HS-5 (cell line): ENCODE measurements at regions not wholly inside any gene's neighbourhood (a gene's known extent, or its start where the extent isn't known, plus 50 kb on each side); places are given as distances from the start of the nearest gene placed in this dataset.
"Not testable (repeated sequence)": the region's sequence is repeated elsewhere in the genome, so short reads cannot be mapped to it uniquely, and the experiment has no call there.

Experiments
- DNase-seq: peaks from one replicate; pipeline ENCODE4 v3.0.0-alpha.2; 2012; ENCODE audit warnings: low read depth

DNA sequence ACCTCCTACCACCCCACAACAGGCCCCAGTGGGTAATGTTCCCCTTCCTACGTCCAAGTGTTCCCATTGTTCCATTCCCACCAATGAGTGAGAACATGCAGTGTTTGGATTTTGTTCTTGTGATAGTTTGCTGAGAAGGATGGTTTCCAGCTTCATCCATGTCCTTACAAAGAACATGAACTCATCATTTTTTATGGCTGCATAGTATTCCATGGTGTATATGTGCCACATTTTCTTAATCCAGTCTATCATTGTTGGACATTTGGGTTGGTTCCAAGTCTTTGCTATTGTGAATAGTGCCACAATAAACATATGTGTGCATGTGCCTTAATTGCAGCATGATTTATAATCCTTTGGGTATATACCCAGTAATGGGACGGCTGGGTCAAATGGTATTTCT lies 81.6 kb downstream of the P2RY10 start:
- DNase-seq = not testable (repeated sequence)

DNA sequence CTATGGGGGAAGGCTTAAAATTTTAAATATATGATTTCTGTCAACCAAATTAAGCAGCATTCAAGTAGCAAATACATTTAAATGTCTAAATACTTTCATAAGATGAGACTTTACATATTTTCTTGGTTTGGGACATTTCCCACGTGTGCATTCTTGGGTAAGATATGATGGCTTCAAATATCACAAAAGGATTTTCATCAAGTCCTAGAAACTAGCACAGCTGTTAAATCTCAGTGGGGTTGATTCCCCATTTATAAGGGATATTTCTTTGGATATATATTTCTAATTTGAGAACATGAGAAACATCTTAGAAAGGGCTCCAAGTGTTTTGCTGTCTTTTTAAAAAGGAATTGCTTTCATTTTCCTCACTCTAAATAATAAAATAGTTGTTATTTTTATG lies 90.2 kb downstream of the P2RY10 start:
- no peak for DNase-seq

DNA sequence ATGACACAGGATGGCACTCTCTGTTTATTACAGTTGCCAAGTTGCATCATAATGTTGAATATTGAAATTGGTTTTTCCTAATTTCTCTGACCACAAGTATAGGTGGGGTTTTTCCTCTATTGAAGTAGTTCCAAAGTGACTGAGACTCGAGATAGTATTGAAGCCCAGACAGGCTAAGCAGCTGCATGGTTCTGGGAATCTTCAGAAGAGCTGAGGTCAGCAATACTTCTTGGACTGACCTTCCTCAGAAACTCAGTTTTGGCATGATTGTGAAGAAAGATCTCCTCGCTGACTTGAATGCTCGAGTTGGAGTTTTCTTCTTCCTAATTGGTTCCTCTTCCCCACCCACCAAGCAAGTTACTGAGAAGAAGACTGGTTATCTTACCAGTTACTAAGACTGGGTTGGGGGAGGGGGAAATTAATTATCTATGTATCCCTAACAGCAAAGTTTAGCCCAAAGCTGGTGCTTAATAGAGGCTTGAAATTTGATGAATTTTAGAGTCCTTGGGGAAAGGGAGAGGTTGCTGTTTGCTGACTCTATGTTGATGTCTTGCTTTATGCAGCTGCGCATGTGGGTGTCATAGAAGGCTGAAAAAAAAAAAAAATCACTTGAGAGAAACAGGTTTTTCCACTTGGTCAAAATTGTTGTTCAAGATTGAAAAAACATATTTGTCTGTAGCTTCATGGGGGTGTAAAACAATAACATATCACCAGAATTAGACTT lies 91.1 kb downstream of the P2RY10 start:
- no peak for DNase-seq

DNA sequence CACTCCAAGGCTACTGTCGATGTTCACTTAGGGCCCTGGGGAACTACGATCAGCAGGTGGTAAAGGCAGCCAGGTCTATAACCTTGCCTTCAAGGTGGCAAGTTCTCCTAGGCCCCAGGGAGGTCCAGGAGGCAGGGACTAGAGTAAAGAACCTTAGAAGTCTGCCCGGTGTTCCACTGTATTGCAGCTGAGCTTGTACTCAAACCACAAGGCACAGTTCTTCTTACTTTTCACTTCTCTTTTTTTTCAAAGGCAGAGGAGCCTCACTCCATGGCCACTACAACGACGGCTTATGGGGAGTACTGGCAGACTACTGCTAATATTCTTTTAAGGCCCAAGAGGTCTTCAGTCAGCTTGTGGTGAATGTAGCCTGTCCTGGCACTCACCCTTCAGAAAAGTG lies 78.8 kb upstream of the GPR174 start:
- DNase-seq = no peak

DNA sequence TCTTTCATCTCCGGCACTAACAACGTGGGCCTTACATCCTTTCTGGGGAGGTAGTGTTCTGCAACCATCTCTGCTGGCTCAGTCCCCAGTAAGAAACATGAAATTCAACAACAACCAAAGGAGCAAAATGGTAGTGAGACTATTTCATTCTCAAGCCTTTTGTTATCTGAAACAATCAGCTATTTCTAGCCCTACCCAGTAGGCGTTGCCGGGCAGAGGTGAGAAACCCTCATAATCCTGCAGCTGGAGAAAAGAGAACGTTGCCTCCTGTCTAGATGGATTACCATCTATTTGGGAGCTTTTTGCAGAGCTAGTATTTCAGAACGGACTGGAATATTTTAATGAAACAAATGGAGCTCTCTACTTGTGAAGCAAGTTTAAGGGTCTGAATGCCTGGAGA lies 66.4 kb upstream of the GPR174 start:
- DNase-seq = no peak

DNA sequence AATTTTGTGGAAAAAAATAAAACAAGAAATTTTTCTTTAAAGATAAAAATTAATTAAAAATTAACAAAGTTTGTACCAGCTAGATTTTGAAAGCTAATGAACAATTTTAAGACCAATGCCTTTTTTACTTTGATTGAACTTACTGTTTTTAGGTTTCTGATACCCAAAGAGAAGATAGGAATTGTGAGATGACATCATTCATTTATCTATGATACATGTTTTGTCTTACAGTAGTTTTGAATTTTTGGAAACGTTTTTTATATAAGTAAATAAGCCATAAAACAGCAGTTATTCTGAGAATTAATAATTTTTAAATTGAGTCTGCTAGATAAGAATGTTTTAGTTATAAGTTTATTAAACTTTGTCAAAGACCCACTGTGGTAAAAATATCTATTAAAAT lies 65.0 kb upstream of the GPR174 start:
- DNase-seq = no peak

DNA sequence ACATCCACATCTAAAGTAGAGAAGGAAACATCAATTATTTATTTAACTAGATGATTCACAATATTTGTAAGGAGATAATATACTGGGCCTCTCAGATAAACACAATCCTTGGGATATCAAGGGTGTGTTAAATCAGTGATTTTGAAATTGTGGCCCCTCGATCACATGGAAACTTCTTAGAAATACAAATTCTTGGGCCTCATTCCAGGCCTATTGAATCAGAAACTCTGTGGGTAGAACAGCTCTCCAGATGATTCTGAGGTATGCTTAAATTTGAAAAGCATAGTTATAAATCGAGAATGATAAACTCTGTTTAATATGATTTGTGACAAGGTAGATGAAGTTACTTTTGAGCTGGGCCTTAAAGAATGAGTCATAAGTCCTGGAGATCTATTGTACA lies 64.3 kb upstream of the GPR174 start:
- DNase-seq = peak; percentile 15

DNA sequence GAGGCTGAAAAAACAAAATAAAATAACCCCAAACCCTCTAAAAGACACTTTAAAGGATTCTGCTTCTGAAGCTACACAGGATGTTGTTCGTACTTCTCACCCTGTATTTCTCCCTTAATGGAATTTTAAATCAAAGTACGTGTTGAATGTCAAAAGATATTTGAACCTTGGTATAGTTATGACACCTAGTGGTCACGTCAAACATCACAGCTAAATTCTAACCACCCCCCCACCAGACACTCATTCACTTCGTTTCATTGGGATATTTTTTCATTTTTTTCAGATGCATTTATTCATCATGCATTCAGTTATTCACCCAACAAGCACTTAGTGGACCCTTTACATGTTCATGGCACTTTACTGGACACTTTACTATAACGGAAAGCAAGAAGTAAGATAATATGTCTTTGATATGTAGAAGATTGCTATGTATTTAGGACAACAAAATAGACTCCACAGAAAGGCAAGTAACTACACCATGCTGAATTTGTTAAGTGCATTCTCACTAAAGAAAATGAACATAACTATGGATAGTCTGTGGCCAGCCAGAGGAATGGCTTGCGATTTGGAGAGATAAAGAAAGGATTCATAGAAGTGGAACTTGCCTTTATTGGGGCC lies 62.5 kb upstream of the GPR174 start:
- peak; percentile 18 for DNase-seq

DNA sequence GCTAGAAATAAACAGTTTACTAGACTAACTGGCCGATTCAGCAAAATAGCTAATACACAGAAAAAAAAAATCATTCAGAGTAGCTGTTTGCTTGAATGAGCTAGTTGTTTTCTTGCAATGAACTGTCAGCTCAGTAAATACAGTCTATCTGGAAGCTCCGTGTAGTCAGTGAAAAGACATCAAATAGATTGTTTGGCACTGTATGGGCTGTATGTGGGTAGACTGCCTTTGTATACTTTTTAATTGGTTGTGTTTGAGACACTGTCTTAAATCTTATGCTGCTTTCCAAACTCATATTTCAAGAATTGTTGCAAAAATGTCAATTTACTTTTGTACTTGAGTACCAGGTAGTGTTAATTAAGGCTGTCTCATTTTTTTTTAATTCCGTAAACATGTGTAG lies 61.6 kb upstream of the GPR174 start:
- DNase-seq = no peak

DNA sequence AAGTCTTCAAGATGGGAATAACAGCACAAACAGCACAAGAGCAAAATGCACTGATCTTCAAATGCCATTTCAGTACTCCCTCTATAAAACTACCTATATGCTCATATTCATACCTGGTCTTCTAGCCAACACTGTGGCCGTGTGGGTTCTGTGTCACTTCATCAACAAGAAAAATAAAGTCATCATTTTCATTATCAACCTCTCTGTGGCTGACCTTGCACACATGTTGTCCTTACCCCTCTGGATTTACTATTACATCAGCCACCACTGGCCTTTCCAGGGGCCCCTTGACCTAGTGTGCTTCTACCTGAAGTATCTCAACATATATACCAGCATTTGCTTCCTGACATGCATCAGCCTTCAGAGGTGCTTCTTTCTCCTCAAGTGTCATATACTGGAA lies 59.6 kb upstream of the GPR174 start:
- no peak for DNase-seq

DNA sequence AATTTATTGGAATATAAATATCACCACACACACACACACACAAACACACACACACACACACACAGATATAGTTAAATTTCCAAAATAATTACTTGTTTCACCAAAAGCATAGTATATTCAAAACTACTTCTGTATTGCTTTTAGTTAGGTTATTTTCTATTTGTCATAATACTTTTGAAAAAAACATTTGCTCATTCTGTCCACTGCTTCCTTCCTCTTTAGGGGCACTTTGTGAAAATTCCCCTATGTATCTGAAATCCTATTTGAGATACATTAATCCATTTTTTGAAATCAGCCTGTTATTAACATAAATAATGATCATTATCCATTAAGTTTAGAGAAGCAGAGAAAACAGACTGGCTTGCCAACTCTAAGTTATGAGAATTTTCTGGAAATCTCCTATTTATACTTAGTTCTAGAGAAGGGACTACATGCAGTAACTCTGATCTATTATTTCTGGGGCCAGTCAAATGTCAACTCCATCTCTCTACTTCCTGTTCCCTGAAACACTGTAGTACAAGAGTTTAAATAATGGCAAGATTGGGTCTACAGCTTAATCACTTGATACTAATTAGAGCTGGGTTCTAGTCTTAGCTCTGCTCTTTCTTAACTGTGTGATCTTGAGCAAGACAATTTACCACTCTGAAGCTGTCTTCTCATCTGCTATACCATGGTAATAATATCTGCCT lies 54.4 kb upstream of the GPR174 start:
- DNase-seq = no peak

DNA sequence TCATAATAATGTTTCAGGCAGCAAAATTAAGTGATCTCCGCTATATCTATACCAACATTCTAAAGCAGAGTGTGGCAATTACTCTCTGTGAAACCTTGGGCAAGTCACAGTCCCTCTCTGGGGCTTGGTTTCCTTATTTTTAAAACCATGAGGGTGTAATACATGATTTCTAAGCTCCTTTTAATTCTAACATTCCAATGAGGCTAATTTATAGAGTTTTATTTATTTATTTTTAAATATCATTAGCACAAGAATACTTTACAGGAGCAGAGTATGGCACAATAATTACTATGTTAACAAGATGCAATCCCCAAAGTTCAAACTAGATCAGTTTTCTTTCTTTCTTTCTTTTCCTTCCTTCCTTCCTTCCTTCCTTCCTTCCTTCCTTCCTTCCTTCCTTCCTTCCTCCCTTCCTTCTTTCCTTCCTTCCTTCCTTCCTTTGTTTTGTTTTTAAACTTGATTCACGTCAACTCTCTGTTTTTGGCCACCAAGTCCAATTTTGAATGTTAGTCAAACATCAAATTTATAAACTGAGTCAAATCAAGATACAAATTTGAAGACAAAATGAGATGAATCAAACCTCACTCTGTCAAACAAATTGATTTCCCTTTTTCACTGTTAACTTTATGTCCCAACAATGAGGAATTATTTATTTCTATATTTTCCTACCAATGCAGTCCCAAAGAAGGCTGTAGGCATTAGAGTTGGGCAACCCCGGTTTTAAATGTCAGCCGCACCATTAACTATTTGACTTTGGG lies 50.2 kb upstream of the GPR174 start:
- DNase-seq = no peak
